Activated CD8-positive, alpha-beta memory T cell treated with anti-CD3 and anti-CD28 coated beads for 24 hours (primary cell): ENCODE measurements at regions not wholly inside any gene's neighbourhood (a gene's known extent, or its start where the extent isn't known, plus 50 kb on each side); places are given as distances from the start of the nearest gene placed in this dataset.

ENCODE experiments used
- DNase-seq: peaks from one replicate; pipeline ENCODE4 v3.0.0-alpha.2; 2020

- DNase-seq, result no peak
Observed at GRCh38 chr11:11755871-11756270, 85.9 kb upstream of the USP47 start.

- DNase-seq, result no peak
Observed at GRCh38 chr11:11752679-11753078, 89.1 kb upstream of the USP47 start.

- DNase-seq, result no peak
Observed at GRCh38 chr11:11750017-11750878, 91.5 kb upstream of the USP47 start.

GRCh38 chr11:11748706-11749365, 92.9 kb upstream of the USP47 start:
- DNase-seq, result no peak

- DNase-seq, result no peak
Observed at GRCh38 chr11:11747570-11747969, 94.2 kb upstream of the USP47 start.

GRCh38 chr11:11746449-11746848, 95.3 kb upstream of the USP47 start:
- DNase-seq, result no peak

GRCh38 chr11:11743216-11743615, 98.6 kb upstream of the USP47 start:
- no peak for DNase-seq

GRCh38 chr11:11742486-11742885, 99.3 kb upstream of the USP47 start:
- no peak for DNase-seq

- no peak for DNase-seq
Observed at GRCh38 chr11:11740836-11741235, 100.9 kb upstream of the USP47 start.

GRCh38 chr11:11740073-11740702, 101.6 kb upstream of the USP47 start:
- DNase-seq, result no peak

GRCh38 chr11:11738370-11738769, 103.4 kb upstream of the USP47 start:
- no peak for DNase-seq

GRCh38 chr11:11735586-11735985, 106.2 kb upstream of the USP47 start:
- no peak for DNase-seq

GRCh38 chr11:11733246-11733747, 108.5 kb upstream of the USP47 start:
- DNase-seq, result no peak

- DNase-seq, result no peak
Observed at GRCh38 chr11:11732116-11732515, 109.7 kb upstream of the USP47 start.

GRCh38 chr11:11731311-11732083, 109.7 kb upstream of the GALNT18 start:
- no peak for DNase-seq

GRCh38 chr11:11728386-11728785, 106.6 kb upstream of the GALNT18 start:
- no peak for DNase-seq

- no peak for DNase-seq
Observed at GRCh38 chr11:11725438-11725837, 103.6 kb upstream of the GALNT18 start.

GRCh38 chr11:11724994-11725393, 103.2 kb upstream of the GALNT18 start:
- no peak for DNase-seq

GRCh38 chr11:11722861-11723260, 101.1 kb upstream of the GALNT18 start:
- DNase-seq, result no peak

GRCh38 chr11:11722246-11722645, 100.4 kb upstream of the GALNT18 start:
- DNase-seq, result no peak

- DNase-seq, result no peak
Observed at GRCh38 chr11:11718511-11718910, 96.7 kb upstream of the GALNT18 start.

- DNase-seq, result no peak
Observed at GRCh38 chr11:11717064-11717725, 95.4 kb upstream of the GALNT18 start.
